NT2/D1 (cell line): ENCODE measurements at regions not wholly inside any gene's neighbourhood (a gene's known extent, or its start where the extent isn't known, plus 50 kb on each side); places are given as distances from the start of the nearest gene placed in this dataset.

Experiments used
- DNase-seq: peaks from one replicate; pipeline ENCODE4 v3.0.0-alpha.2; 2011; ENCODE audit warnings: low read depth, low spot score
- H3K27me3 ChIP-seq: 2 replicates; pipeline ENCODE4 v1.6.0; 2011; ENCODE audit warnings: mild to moderate bottlenecking; ENCODE audit not compliant: insufficient read length, insufficient read depth
- H3K36me3 ChIP-seq: 2 replicates; pipeline ENCODE4 v1.6.1; 2011; ENCODE audit warnings: mild to moderate bottlenecking, low read length, mixed read lengths; ENCODE audit not compliant: insufficient read depth, insufficient read length
- H3K4me1 ChIP-seq: 2 replicates; pipeline ENCODE4 v1.5.1; 2011; ENCODE audit not compliant: insufficient read depth, insufficient read length
- H3K4me3 ChIP-seq: 2 replicates; pipeline ENCODE4 v1.5.1; 2011; ENCODE audit warnings: low read depth; ENCODE audit not compliant: insufficient read length
- H3K9ac ChIP-seq: 2 replicates; pipeline ENCODE4 v1.6.0; 2011; ENCODE audit warnings: low read depth; ENCODE audit not compliant: insufficient read length
- H3K9me3 ChIP-seq: 2 replicates; pipeline ENCODE4 v1.5.1; 2011; ENCODE audit warnings: mild to moderate bottlenecking, low read length; ENCODE audit not compliant: insufficient read depth
- SUZ12 ChIP-seq: IDR thresholded peaks from 2 replicates; pipeline ENCODE4 v1.6.1; 2011; ENCODE audit not compliant: insufficient read length, insufficient read depth; ENCODE audit errors: extremely low read depth
- YY1 ChIP-seq: IDR thresholded peaks from 2 replicates; pipeline ENCODE4 v1.6.1; 2011; ENCODE audit not compliant: insufficient read length, insufficient read depth
- ZNF274 ChIP-seq: IDR thresholded peaks from 2 replicates; pipeline ENCODE4 v1.6.1; 2011; ENCODE audit warnings: mild to moderate bottlenecking, low read depth, low read length

GRCh38 chr13:53411463-53411862 lies 382.9 kb downstream of the OLFM4 start:
- DNase-seq = no peak
- Histone ChIP-seq H3K27me3 (no peaks in the 10 kb centered on the region), H3K9me3 (no peaks in the 10 kb centered on the region), H3K36me3 (no peaks in the 10 kb centered on the region), H3K9ac (no peak overlapping the region), H3K4me3 (no peak overlapping the region), H3K4me1 (no peaks in the 10 kb centered on the region)
- TF ChIP-seq SUZ12 (no peak), ZNF274 (no peak), YY1 (no peak)

DNA sequence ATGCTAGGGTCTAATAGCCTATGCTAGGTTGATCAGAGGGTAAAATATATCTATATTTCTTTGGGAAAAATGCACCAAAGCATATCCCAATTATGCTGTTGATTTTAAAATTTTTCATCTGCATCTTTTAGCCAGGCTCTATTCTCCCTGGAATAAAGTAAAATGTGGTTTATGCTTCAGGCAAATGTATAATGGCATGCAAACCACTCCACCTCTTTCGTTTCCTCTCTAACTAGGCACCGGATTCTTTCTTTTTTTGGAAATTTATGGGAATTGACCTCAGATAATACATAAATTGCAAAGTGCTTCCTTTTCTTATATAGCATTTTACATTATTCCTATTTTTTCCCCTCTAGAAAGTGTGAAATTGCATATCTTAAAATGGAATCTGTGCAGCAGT lies 386.5 kb downstream of the OLFM4 start:
- Histone ChIP-seq H3K9ac (no peak overlapping the region), H3K4me3 (no peak overlapping the region), H3K36me3 (no peaks in the 10 kb centered on the region), H3K27me3 (no peaks in the 10 kb centered on the region), H3K4me1 (no peaks in the 10 kb centered on the region), H3K9me3 (no peaks in the 10 kb centered on the region)
- no peak for TF ChIP-seq YY1
- no peak for TF ChIP-seq ZNF274
- no peak for TF ChIP-seq SUZ12
- DNase-seq = no peak

DNA sequence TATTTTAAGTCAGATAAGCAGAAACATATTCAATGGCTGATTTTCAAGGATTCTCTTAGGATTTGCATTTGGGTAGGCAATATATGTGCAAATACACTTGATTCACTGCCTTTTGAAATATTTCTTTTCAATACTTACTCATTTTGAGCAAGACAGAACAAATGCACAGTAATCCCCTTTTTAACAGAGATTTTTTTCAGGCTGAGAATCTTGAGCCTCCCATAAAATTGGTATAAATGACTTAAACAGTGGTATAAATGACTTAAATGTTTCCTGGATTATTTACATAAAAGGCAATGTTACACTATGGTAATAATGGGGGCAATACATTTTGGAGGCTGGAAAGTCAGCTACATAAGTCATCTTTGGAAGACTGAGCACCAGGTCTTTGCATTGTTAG lies 389.0 kb downstream of the OLFM4 start:
- Histone ChIP-seq H3K4me3 (no peak overlapping the region), H3K9ac (no peak overlapping the region), H3K4me1 (no peaks in the 10 kb centered on the region), H3K9me3 (no peaks in the 10 kb centered on the region), H3K27me3 (no peaks in the 10 kb centered on the region), H3K36me3 (no peaks in the 10 kb centered on the region)
- no peak for TF ChIP-seq ZNF274
- no peak for TF ChIP-seq YY1
- no peak for DNase-seq

DNA sequence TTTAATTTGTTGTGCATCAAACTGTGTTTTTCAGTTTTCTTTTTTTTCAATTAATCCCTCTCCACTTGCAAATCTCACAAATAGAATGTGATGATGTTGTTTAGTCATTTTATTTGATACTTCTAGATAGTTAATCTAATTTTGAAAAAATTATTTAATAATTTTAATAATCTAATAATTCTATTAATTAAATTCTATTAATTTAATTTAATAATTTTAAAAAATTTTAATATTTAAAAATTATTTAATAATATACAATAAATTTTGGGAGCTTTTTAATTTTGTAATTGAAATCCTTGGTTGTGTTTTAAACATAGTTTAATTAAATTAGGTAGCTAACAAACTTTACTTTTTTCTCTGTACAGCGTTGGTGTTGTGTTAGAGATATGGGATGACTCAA lies 393.8 kb downstream of the OLFM4 start:
- no peaks in the 10 kb centered on the region for H3K27me3 ChIP-seq
- no peak overlapping the region for H3K9ac ChIP-seq
- H3K4me3 ChIP-seq = no peak overlapping the region
- DNase-seq = no peak
- H3K36me3 ChIP-seq = no peaks in the 10 kb centered on the region
- TF ChIP-seq SUZ12 (no peak), ZNF274 (no peak), YY1 (no peak)
- H3K9me3 ChIP-seq = no peaks in the 10 kb centered on the region
- no peaks in the 10 kb centered on the region for H3K4me1 ChIP-seq

DNA sequence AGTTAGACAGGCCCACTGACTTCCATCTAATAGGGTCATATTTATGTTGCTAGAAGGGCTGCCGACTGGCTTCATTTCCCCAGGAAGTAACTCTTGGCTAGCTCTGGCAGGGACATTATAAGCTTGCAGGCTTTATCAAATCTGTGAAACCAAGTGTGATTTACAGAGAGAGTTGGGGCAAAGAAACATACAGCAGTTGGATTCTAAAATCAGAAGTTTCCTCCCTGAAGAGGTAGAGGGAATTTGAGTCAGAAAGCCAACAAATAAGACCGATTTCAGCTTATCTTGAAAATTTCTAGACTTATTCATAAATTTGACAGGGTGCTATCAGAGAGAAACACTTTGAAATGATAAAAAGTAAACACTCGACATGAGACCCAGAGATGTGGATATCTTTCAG lies 407.8 kb downstream of the OLFM4 start:
- Histone ChIP-seq H3K36me3 (no peaks in the 10 kb centered on the region), H3K4me1 (no peaks in the 10 kb centered on the region)
- no peak for DNase-seq

DNA sequence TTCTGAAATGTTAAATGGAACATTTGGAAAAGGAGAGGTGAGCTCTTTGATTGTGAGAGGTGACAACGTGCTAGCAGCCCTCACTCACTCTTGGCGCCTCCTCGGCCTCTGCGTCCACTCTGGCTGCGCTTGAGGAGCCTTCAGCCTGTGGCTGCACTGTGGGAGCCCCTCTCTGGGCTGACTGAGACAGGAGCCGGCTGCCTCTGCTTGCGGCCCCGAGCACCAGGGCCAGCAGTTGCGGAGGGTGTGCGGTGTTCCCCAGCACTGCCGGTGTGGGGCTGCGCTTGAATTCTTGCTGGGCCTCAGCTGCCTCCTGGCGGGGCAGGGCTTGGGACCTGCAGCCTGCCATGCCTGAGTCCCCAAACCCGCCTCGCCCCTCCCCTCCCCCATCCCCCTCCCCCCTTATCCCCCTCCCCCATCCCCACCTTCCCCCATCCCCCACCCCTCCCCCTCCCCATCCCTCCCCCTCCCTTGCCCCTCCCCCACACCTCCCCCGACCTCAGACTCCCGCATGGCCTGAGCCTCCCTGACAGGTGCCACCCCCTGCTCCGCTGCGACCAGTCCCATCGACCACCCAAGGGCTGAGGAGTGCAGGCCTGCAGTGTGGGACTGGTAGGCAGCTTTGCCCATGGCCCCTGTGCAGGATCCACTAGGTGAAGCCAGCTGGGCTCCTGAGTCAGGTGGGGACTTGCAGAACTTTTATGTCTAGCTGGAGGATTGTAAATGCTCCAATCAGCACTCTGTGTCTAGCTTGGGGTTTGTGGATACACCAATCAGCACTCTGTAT lies 411.0 kb downstream of the OLFM4 start:
- Histone ChIP-seq H3K9me3 (no peaks in the 10 kb centered on the region; the same call in 1 of the 2 replicates), H3K9ac (no peak overlapping the region), H3K27me3 (no peaks in the 10 kb centered on the region), H3K4me1 (no peaks in the 10 kb centered on the region), H3K4me3 (no peak overlapping the region), H3K36me3 (no peaks in the 10 kb centered on the region)
- TF ChIP-seq SUZ12 (no peak), ZNF274 (no peak), YY1 (no peak)
- DNase-seq = no peak

More for the DNA sequence above, 407.8 kb downstream of the OLFM4 start:
- Histone ChIP-seq H3K9ac (no peak overlapping the region), H3K27me3 (no peaks in the 10 kb centered on the region), H3K9me3 (no peaks in the 10 kb centered on the region; the same call in 1 of the 2 replicates), H3K4me3 (no peak overlapping the region)
- TF ChIP-seq YY1 (no peak), ZNF274 (no peak), SUZ12 (no peak)

DNA sequence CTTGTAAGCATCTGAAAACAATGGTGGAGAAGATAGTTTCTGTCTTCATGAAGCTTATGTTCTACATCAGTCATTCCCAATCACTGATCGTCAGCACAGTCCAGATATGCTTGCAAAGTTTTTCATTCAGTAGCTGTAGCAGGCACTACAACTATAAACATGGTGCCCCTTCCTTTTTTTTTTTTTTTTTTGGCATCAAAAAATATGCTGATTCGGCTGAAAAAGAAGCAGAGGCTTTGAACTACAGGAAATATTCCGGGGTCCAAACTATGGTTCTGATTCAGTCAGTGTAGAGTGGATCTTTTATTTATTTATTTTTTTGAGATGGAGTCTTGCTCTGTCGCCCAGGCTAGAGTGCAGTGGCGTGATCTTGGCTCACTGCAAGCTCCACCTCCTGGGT lies 414.4 kb downstream of the OLFM4 start:
- no peak for DNase-seq
- H3K4me1 ChIP-seq = no peaks in the 10 kb centered on the region
- H3K4me3 ChIP-seq = no peak overlapping the region
- no peak overlapping the region for H3K9ac ChIP-seq
- TF ChIP-seq ZNF274 = no peak
- TF ChIP-seq YY1 = no peak
- no peak for TF ChIP-seq SUZ12
- no peaks in the 10 kb centered on the region for H3K36me3 ChIP-seq
- H3K9me3 ChIP-seq = no peaks in the 10 kb centered on the region; the same call in 1 of the 2 replicates
- no peaks in the 10 kb centered on the region for H3K27me3 ChIP-seq

DNA sequence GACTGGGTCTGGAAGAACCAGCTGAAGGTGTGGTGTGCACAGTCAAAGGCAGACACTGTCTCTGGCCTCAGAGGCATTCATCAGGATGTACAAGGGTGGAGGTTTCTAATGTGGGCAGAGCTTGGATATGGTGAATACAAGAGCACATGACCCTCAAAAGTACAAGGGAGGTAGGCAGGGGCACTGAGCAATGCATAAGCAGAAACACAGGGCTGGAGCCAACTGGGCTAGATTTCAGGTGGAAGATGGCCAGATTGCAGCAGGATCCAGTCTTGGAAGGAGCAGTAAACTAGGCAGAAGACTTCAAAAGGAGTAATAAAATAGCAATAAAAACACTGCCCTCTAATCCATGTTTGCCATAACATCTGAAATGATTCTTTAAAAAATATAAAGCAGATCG lies 417.1 kb downstream of the OLFM4 start:
- no peak for TF ChIP-seq SUZ12
- TF ChIP-seq ZNF274 = no peak
- no peak for TF ChIP-seq YY1
- Histone ChIP-seq H3K9ac (no peak overlapping the region), H3K27me3 (no peaks in the 10 kb centered on the region), H3K4me1 (no peaks in the 10 kb centered on the region), H3K9me3 (no peaks in the 10 kb centered on the region; the same call in 1 of the 2 replicates), H3K36me3 (no peaks in the 10 kb centered on the region), H3K4me3 (no peak overlapping the region)
- no peak for DNase-seq
